Ovary (tissue), 3 donors: ENCODE measurements at regions not wholly inside any gene's neighbourhood (a gene's known extent, or its start where the extent isn't known, plus 50 kb on each side); places are given as distances from the start of the nearest gene placed in this dataset.
"Not testable (repeated sequence)": the region's sequence is repeated elsewhere in the genome, so short reads cannot be mapped to it uniquely, and the experiment has no call there.

Source experiments
- EP300 ChIP-seq: sonication (generic); formaldehyde crosslinking; IDR thresholded peaks from one replicate; pipeline ENCODE4 v1.6.1; 2017; ENCODE audit warnings: antibody characterized with exemption
- POLR2A ChIP-seq: fragments of 450-650 bp; IDR thresholded peaks from one replicate; pipeline ENCODE4 v1.6.1; 2017; ENCODE audit warnings: antibody characterized with exemption, mild to moderate bottlenecking, moderate library complexity
- TF ChIP-seq, protein P1 (sequence below), 3 donors: fragments of 450-650 bp in 2 of 3; fragments of 200-600 bp in 1 of 3; IDR thresholded peaks; one replicate each; pipeline versions ENCODE4 v1.5.1 to v1.8.0; 2016 to 2022; ENCODE audit warnings: antibody characterized with exemption in 3 of 3, mild to moderate bottlenecking in 1 of 3
- donor health status: DM: no; HTN: no; CAD: no.

DNA sequence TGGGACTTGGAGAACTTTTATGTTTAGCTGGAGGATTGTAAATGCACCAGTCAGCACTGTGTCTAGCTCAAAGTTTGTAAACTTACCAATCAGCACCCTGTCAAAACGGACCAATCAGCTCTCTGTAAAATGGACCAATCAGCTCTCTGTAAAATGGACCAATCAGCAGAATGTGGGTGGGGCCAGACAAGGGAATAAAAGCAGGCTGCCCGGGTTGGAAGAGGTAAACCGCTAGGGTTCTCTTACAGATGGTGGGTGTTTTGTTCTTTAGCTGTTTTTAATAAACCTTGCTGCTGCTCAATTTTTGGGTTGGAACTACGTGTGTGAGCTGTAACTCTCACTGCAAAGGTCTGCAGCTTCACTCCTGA, 57.6 kb upstream of the GBA3 start:
- TF ChIP-seq, protein P1, sequence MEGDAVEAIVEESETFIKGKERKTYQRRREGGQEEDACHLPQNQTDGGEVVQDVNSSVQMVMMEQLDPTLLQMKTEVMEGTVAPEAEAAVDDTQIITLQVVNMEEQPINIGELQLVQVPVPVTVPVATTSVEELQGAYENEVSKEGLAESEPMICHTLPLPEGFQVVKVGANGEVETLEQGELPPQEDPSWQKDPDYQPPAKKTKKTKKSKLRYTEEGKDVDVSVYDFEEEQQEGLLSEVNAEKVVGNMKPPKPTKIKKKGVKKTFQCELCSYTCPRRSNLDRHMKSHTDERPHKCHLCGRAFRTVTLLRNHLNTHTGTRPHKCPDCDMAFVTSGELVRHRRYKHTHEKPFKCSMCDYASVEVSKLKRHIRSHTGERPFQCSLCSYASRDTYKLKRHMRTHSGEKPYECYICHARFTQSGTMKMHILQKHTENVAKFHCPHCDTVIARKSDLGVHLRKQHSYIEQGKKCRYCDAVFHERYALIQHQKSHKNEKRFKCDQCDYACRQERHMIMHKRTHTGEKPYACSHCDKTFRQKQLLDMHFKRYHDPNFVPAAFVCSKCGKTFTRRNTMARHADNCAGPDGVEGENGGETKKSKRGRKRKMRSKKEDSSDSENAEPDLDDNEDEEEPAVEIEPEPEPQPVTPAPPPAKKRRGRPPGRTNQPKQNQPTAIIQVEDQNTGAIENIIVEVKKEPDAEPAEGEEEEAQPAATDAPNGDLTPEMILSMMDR (IDR thresholded peaks at IDR 0.05), result not testable (repeated sequence)
- TF ChIP-seq EP300, POLR2A: not testable (repeated sequence)
